Peyer's patch (tissue), 4 donors: ENCODE measurements at regions not wholly inside any gene's neighbourhood (a gene's known extent, or its start where the extent isn't known, plus 50 kb on each side); places are given as distances from the start of the nearest gene placed in this dataset.

Experiments used
- DNase-seq, 3 donors: peaks; one replicate each; pipeline ENCODE4 v3.0.0-alpha.2; 2017 to 2019
- H3K27ac ChIP-seq, 4 donors: fragments of 200-600 bp; sonication (generic); one replicate each; pipeline ENCODE4 v1.5.1; 2016 to 2019
- H3K27me3 ChIP-seq, 2 donors: fragments of 200-600 bp; sonication (generic); one replicate each; pipeline ENCODE4 v1.5.1; 2019
- H3K36me3 ChIP-seq, 3 donors: fragments of 200-600 bp; sonication (generic); one replicate each; pipeline ENCODE4 v1.5.1; 2016 to 2019
- H3K4me1 ChIP-seq, 4 donors: fragments of 200-600 bp; sonication (generic); one replicate each; pipeline ENCODE4 v1.5.1; 2016 to 2019
- H3K4me3 ChIP-seq, 4 donors: fragments of 200-600 bp; sonication (generic); 1 replicate in 3 of 4; 2 replicates in 1 of 4; pipeline ENCODE4 v1.5.1; 2016 to 2019; ENCODE audit warnings: mild to moderate bottlenecking in 1 of 4
- H3K9me3 ChIP-seq, 4 donors: fragments of 200-600 bp; sonication (generic); one replicate each; pipeline ENCODE4 v1.5.1; 2016 to 2019; ENCODE audit warnings: mild to moderate bottlenecking in 1 of 4
- CTCF ChIP-seq, 6 experiments: fragments of 450-650 bp in 4 of 6; fragments of 200-600 bp in 2 of 6; sonication (generic) in 1 of 6; IDR thresholded peaks; one replicate each; pipeline ENCODE4 v1.5.1; 2017 to 2019; ENCODE audit warnings: antibody characterized with exemption in 6 of 6, mild to moderate bottlenecking in 3 of 6, moderate library complexity in 1 of 6
- POLR2A ChIP-seq, 2 donors: fragments of 450-650 bp; IDR thresholded peaks; one replicate each; pipeline ENCODE4 v1.5.1; 2017; ENCODE audit warnings: antibody characterized with exemption in 2 of 2, mild to moderate bottlenecking in 2 of 2, moderate library complexity in 2 of 2

- no peaks in the 10 kb centered on the region for H3K4me1 ChIP-seq
- DNase-seq, result no peak
- no peak overlapping the region for H3K4me3 ChIP-seq
- H3K27ac ChIP-seq, result no peak overlapping the region
- H3K27me3 ChIP-seq, result no peaks in the 10 kb centered on the region
- H3K36me3 ChIP-seq, result no peaks in the 10 kb centered on the region
- TF ChIP-seq CTCF (IDR thresholded peaks at IDR 0.05) (no peak), POLR2A (IDR thresholded peaks at IDR 0.05) (no peak)
- no peaks in the 10 kb centered on the region for H3K9me3 ChIP-seq
Observed at GRCh38 chr4:119873794-119874325, 192.8 kb downstream of the MAD2L1 start.

- Histone ChIP-seq H3K27ac (no peak overlapping the region), H3K4me3 (no peak overlapping the region)
Observed at GRCh38 chr4:119873132-119873531, 193.5 kb downstream of the MAD2L1 start.

GRCh38 chr4:119872371-119873016, 194.2 kb downstream of the MAD2L1 start:
- H3K36me3 ChIP-seq, result no peaks in the 10 kb centered on the region
- DNase-seq, result no peak
- no peaks in the 10 kb centered on the region for H3K4me1 ChIP-seq
- H3K4me3 ChIP-seq, result no peak overlapping the region
- no peak overlapping the region for H3K27ac ChIP-seq
- TF ChIP-seq POLR2A (IDR thresholded peaks at IDR 0.05) (no peak), CTCF (IDR thresholded peaks at IDR 0.05) (no peak)
- H3K27me3 ChIP-seq, result no peaks in the 10 kb centered on the region
- no peaks in the 10 kb centered on the region for H3K9me3 ChIP-seq

More at GRCh38 chr4:119873132-119873531, 193.5 kb downstream of the MAD2L1 start:
- Histone ChIP-seq H3K9me3 (no peaks in the 10 kb centered on the region), H3K36me3 (no peaks in the 10 kb centered on the region), H3K27me3 (no peaks in the 10 kb centered on the region), H3K4me1 (no peaks in the 10 kb centered on the region)
- DNase-seq, result no peak
- TF ChIP-seq CTCF (IDR thresholded peaks at IDR 0.05), result no peak

- TF ChIP-seq POLR2A (IDR thresholded peaks at IDR 0.05) (no peak), CTCF (IDR thresholded peaks at IDR 0.05) (no peak)
- Histone ChIP-seq H3K4me1 (no peaks in the 10 kb centered on the region), H3K27ac (no peak overlapping the region), H3K36me3 (no peaks in the 10 kb centered on the region), H3K9me3 (no peaks in the 10 kb centered on the region), H3K4me3 (no peak overlapping the region), H3K27me3 (no peaks in the 10 kb centered on the region)
- no peak for DNase-seq
Observed at GRCh38 chr4:119870856-119871255, 195.8 kb downstream of the MAD2L1 start.

- Histone ChIP-seq H3K27me3 (no peaks in the 10 kb centered on the region), H3K4me3 (no peak overlapping the region), H3K9me3 (no peaks in the 10 kb centered on the region), H3K36me3 (no peaks in the 10 kb centered on the region), H3K4me1 (no peaks in the 10 kb centered on the region), H3K27ac (no peak overlapping the region)
- no peak for DNase-seq
- no peak for TF ChIP-seq POLR2A (IDR thresholded peaks at IDR 0.05)
- no peak for TF ChIP-seq CTCF (IDR thresholded peaks at IDR 0.05)
Observed at GRCh38 chr4:119865789-119866188, 200.9 kb downstream of the MAD2L1 start.
